A673 (cell line): ENCODE measurements at regions not wholly inside any gene's neighbourhood (a gene's known extent, or its start where the extent isn't known, plus 50 kb on each side); places are given as distances from the start of the nearest gene placed in this dataset.

Experiments used
- EZH2 ChIP-seq: fragments of 200-600 bp; sonication (generic); IDR thresholded peaks from 2 replicates; pipeline ENCODE4 v1.6.1; 2017; ENCODE audit warnings: borderline replicate concordance, low read depth, mild to moderate bottlenecking, mixed read lengths, antibody characterized with exemption, low read length; ENCODE audit not compliant: poor library complexity, severe bottlenecking
- TF ChIP-seq, protein P1 (sequence below): fragments of 300-800, 200-600 bp; sonication (generic); conservative IDR thresholded peaks from 2 replicates; pipeline ENCODE4 v1.5.1; 2017; ENCODE audit warnings: low read depth, mild to moderate bottlenecking, antibody characterized with exemption, low read length, moderate library complexity, mixed read lengths

GRCh38 chr13:48156466-48156865 is 61.6 kb upstream of the MED4 start:
- TF ChIP-seq, protein P1, sequence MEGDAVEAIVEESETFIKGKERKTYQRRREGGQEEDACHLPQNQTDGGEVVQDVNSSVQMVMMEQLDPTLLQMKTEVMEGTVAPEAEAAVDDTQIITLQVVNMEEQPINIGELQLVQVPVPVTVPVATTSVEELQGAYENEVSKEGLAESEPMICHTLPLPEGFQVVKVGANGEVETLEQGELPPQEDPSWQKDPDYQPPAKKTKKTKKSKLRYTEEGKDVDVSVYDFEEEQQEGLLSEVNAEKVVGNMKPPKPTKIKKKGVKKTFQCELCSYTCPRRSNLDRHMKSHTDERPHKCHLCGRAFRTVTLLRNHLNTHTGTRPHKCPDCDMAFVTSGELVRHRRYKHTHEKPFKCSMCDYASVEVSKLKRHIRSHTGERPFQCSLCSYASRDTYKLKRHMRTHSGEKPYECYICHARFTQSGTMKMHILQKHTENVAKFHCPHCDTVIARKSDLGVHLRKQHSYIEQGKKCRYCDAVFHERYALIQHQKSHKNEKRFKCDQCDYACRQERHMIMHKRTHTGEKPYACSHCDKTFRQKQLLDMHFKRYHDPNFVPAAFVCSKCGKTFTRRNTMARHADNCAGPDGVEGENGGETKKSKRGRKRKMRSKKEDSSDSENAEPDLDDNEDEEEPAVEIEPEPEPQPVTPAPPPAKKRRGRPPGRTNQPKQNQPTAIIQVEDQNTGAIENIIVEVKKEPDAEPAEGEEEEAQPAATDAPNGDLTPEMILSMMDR = no peak
- TF ChIP-seq EZH2 = no peak
